GM08714 (cell line): ENCODE measurements at regions not wholly inside any gene's neighbourhood (a gene's known extent, or its start where the extent isn't known, plus 50 kb on each side); places are given as distances from the start of the nearest gene placed in this dataset.

Experiments
- H3K4me3 ChIP-seq: fragments of 200-500 bp; sonication (Bioruptor generic); 2 replicates; pipeline ENCODE4 v1.5.1; 2014; ENCODE audit warnings: mild to moderate bottlenecking, low read length, inconsistent platforms
- ZNF274 ChIP-seq: IDR thresholded peaks from 2 replicates; pipeline ENCODE4 v1.6.1; 2012; ENCODE audit warnings: mild to moderate bottlenecking, low read depth, low read length

DNA sequence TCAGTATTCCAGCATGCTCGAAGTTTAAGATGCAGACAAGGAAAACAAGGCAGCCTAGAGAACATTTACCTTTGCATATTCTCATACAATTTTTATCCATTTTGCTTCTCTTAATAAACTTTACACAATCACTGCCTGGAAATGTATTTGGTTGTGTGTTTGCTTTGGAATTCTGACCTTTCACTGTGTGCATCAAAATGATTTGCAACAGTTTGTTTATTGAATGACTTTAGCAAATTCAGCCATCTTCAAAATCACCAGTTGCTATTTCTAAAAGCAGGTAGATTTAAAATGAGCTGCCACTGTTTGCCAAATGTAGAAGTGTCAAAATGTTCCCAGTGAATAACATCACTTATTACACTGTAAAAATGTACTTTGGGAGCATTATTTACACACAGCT is 669.9 kb downstream of the SLC16A7 start:
- H3K4me3 ChIP-seq = no peak overlapping the region
- no peak for TF ChIP-seq ZNF274

DNA sequence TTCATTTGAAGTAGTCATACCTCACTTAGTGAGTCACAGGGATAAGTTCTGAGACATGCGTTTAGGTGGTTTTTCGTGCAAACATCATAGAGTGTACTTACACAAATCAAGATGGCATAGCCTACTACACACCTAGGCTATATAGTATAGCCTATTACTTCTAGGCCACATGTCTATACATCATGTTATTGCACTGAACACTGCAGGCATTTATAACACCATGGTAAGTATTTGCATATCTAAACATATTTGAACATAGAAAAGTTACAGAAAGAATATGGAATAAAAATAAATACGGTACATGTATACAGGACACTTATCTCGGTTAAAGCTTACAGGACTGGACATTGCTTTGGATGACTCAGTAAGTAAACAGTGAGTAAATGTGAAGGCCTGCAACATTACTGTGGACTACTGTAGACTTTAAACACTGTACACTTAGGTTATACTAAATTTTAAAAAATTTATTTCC is 670.6 kb downstream of the SLC16A7 start:
- no peak for TF ChIP-seq ZNF274
- H3K4me3 ChIP-seq = no peak overlapping the region

DNA sequence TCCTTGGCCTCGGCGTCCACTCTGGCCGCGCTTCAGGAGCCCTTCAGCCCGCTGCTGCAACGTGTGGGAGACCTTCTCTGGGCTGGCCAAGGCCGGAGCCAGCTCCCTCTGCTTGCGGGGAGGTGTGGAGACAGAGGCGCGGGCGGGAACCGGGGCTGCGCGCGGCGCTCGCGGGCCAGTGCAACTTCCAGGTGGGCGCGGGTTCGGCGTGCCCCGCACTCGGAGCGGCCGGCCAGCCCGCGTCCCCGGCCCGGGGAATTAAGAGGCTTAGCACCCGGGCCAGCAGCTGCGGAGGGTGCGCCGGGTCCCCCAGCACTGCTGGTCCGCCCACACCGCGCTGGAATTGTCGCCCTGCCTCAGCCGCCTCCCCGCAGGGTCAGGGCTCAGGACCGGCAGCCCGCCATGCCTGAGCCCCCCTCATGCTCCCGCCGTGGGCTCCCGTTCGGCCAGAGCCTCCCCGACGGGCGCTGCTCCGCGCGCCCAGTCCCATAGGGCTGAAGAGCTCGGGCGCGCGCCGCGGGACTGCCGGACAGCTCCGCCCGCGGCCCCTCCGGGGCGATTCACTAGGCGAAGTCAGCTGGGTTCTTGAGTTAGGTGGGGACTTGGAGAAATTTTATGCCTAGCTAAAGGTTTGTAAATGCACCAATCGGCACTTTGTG is 673.9 kb downstream of the SLC16A7 start:
- H3K4me3 ChIP-seq = no peak overlapping the region
- TF ChIP-seq ZNF274 = no peak

DNA sequence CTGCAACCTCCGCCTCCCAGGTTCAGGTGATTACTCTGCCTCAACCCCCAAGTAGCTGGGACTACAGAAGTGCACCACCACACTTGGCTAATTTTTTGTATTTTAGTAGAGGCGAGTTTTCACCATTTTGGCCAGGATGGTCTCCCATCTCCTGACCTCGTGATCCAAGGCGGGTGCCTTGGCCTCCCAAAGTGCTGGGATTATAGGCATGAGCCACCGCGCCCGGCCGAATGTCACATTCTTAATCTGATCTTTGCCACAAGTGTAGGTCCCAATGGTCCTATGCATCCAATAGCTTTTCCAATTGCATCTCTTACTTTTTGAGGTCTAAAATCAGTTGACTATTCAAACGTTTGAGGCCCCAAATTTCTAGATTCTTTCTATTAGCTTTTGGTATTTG is 676.0 kb downstream of the SLC16A7 start:
- TF ChIP-seq ZNF274 = no peak
- no peak overlapping the region for H3K4me3 ChIP-seq

DNA sequence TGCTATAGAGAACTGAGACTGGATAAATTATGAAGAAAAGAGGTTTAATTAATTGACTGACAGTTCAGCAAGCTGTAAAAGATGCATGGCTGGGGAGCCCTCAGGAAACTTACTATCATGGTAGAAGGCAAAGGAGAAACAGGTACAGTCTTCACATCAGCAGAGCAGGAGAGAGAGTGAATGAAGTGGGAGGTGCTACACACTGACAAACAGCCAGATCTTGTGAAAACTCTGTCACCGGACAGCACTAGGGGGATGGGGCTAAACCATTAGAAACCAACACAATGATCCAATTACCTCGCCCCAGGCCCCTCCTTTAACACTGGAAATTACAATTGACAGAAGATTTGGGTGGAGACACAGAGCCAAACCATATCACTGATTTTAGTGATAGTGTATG is 682.4 kb downstream of the SLC16A7 start:
- no peak for TF ChIP-seq ZNF274

DNA sequence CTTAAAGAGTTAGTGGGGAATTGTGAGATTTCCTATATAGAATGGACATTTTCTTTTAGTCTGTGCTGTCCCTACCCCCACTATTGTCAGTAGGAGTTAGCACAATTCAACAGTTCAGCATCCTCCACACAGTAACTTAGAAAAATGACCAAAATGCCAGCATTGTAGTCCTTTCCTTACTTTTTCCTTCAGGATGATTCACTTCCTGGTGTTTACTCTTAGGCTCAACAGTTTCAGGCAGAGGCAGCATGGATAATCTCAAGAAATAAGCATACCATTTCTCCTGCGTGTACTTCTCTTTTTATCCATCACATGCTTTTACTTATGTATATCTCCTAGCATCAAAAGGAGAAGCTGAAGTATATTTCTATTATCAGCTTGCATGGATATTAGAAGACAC is 683.4 kb downstream of the SLC16A7 start:
- no peak overlapping the region for H3K4me3 ChIP-seq
- no peak for TF ChIP-seq ZNF274

More for the DNA sequence above, 682.4 kb downstream of the SLC16A7 start:
- no peak overlapping the region for H3K4me3 ChIP-seq

DNA sequence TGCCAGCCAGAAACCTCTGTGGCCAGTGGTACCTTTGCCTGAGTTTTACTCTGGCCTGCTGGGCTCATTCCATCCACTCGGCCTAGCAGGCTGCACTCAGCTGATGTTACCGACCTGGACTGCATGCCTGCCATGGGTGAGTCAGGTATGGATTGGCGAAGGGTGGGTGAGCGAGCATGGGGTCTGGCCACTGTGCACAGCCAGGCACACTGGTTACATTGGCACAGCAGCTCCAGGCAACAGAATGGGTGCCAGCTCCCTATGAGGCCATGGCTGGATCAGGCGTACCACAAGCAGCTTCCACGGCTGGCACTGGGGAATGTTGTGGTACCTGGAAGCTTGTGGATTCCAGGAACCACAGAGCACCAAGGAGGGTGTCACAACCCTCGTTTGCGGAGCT is 685.7 kb downstream of the SLC16A7 start:
- no peak overlapping the region for H3K4me3 ChIP-seq
- no peak for TF ChIP-seq ZNF274

DNA sequence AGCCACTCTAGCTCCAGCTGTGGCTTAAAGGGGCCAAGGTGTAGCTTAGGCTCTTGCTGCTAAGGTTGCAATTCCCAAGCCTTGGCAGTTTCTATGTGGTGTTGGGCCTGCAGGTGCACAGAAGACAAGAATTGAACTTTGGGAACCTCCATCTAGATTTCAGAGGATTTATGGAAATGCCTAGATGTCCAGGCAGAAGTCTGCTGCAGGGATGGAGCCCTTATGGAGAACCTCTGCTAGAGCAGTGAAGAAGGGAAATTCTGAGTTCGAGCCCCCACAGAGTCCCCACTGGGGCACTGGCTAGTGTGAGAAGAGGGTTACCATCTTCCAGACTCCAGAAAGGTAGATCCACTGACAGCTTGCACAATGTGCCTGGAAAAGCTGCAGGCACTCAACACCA is 694.7 kb downstream of the SLC16A7 start:
- no peak for TF ChIP-seq ZNF274
- no peak overlapping the region for H3K4me3 ChIP-seq

DNA sequence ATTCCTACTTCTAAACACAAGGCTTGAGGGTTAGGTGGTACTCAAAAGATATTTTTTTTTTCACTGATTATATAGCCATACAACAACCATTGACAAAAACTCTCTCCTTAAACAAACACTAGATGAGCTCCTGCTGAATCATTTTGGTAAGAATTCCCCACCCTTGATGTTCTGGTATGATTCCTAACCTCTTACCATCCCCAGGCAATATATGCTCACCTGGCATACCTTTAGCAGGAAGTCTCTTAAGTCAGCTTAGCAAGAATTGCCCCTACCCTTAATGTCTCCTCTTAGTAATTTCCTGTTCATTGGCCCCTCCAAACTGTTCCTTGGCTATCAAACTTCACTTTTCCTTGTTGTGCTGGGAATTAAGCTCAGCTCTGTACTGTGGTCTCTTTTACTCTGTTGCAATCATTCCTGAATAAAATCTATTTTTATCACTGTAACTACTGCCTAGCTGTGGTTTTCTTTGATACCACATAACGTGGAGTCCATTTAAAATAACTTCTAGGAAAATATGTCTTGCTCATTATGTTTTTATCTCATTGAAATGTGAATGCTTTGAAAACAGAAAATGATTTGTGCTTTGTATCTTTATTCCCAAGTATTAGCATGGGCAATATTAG is 712.6 kb downstream of the SLC16A7 start:
- no peak overlapping the region for H3K4me3 ChIP-seq
- TF ChIP-seq ZNF274 = no peak

DNA sequence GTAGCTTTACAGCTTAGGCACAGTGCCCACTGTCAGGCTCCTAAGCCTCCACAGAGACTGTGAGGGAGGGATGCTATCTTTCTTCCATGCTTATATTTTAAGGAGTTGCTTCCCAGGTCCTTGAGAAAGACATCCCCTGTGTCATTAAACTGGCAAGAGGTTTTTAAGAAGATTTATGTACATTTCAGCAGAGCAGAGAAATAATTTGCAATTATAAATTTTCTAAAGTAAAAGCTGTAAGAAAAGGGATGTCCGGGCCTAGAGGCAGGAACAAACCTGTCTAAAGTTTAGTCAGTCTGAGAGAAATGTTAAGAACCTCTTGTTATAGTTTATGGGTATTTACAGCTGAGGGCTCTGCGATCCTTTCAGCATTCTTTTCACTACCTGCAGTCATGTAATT is 716.1 kb downstream of the SLC16A7 start:
- no peak for TF ChIP-seq ZNF274
- H3K4me3 ChIP-seq = no peak overlapping the region

DNA sequence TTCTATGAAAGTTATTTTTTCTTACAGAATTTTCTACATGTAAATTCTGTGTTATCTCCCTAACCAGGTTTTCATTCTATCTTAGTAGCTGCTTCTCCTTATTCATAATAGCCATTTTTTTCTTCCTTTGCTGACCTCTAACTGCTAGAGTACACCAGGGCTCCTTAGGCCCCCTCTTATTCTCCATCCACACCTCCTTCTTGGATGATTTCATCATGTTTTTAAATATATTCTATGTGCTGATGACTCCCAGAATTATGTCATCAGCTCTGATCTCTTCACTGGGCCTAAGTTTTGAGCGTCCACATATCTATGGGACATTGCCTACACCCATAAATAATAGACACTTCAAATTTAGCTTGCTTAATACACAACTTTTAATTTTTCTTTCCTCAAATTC is 721.5 kb downstream of the SLC16A7 start:
- no peak overlapping the region for H3K4me3 ChIP-seq
- no peak for TF ChIP-seq ZNF274

DNA sequence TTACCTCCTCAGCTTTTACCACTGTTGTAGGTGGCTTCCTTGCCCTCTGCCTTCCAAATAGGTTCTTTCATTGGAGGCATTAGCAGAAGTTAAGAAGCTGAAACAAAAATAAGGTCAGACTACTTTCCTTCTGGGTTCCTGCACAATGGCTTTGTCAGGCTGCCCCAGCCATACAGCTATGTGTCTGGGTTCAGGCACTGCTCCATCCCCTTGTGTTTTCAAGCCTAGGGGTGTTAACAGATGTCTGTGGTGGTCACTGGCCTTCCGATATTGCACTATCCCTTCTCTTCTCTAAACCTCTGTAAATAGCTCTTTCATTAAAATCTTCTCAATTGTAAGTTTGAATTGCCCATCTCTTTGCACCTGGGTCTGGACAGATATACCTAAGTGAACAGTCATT is 728.9 kb downstream of the SLC16A7 start:
- H3K4me3 ChIP-seq = no peak overlapping the region
- no peak for TF ChIP-seq ZNF274

DNA sequence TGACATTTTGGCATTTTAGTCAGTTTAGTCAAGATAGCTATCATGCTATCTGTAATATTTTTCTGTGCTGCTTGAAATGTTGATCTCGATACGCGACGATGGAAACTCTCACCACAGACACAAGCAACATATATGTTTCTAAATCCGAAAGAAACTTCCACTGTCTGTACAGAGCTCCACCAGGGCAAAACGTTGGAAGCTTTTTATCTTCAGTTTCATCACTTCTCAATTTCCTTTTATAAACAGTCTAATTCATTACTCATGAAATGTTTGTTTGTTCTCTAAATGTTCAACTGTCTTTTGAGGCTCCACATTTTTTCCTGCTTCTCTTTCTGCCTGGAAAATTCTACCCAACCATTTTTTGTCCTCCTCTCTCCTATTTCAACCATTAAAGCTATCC is 737.6 kb downstream of the SLC16A7 start:
- no peak overlapping the region for H3K4me3 ChIP-seq
- TF ChIP-seq ZNF274 = no peak

DNA sequence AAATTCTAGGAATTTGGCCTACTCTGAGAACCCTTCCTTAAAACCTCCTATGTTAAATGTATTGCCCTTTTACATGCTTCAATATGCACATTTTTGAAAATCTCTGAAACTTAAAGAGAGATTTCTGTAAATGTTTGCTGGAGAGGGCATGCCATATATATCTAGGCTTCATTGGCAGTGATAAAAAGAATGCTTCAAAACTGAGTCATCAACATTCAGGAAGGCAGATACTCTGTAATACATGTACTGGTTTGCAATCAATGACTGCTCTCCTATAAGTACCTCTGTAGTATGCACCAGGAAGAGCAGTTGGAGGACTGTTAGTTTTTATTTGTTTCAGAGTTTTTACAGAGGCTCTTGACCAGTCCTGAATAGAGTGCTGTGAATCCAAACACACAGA is 739.9 kb downstream of the SLC16A7 start:
- TF ChIP-seq ZNF274 = no peak
- no peak overlapping the region for H3K4me3 ChIP-seq

DNA sequence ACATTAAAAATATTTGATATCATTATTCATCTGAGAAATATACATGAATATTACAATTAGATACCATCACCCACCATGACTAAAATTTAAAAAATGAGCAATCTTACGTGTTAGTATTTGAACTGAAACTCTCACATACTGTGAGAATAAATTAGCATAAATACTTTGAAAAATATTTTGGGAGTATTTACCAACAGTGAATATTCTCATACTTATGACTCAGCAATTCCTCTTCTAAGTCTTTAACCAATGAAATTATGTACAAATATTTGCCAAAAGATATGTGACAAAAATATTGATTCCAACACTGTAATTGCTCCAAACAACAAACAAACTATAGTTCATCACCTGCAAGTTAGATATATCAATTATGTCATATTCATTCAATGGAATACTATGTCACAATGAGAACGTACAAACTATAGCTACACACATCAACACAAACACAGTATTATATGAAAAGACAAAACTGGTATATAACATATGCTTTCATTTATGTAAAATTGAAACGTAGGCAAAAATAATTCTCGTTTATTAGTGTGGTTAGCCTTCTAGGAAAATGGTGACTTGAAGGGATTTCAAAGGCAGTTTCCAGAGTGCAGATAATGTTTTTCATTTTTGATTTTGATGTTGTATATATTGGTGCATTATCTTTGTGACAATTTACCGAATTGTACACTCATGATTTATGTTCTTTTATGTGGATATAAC is 742.2 kb downstream of the SLC16A7 start:
- no peak for TF ChIP-seq ZNF274
- no peak overlapping the region for H3K4me3 ChIP-seq
